Psoas muscle (tissue), 7 donors: ENCODE measurements at regions not wholly inside any gene's neighbourhood (a gene's known extent, or its start where the extent isn't known, plus 50 kb on each side); places are given as distances from the start of the nearest gene placed in this dataset.

Source experiments
- ATAC-seq, 4 donors: fragments of 200-7000 bp; cut with Tn5 transposase; one replicate each; pipeline ENCODE4 v1.9.1; 2020; ENCODE audit warnings: moderate library complexity in 3 of 4, mild to moderate bottlenecking in 2 of 4
- DNase-seq, 2 donors: peaks; one replicate each; pipeline ENCODE4 v3.0.0-alpha.2; 2020
- H3K27ac ChIP-seq: fragments of 200-600 bp; one replicate; pipeline ENCODE4 v1.8.0; 2022
- H3K27me3 ChIP-seq, 3 donors: fragments of 200-600 bp in 1 of 3; one replicate each; pipeline versions ENCODE4 v1.6.1 to v1.8.0; 2013 to 2022; ENCODE audit warnings: low read length in 2 of 3, mild to moderate bottlenecking in 2 of 3, moderate library complexity in 1 of 3; ENCODE audit not compliant: insufficient read depth in 3 of 3
- H3K36me3 ChIP-seq, 2 donors: fragments of 200-600 bp in 1 of 2; one replicate each; pipeline versions ENCODE4 v1.6.1 to v1.8.0; 2013 to 2022; ENCODE audit warnings: low read depth in 1 of 2, mild to moderate bottlenecking in 1 of 2, moderate library complexity in 1 of 2; ENCODE audit not compliant: insufficient read depth in 1 of 2
- H3K4me1 ChIP-seq: fragments of 200-600 bp; one replicate; pipeline ENCODE4 v1.8.0; 2022
- H3K4me3 ChIP-seq: fragments of 200-600 bp; one replicate; pipeline ENCODE4 v1.8.0; 2022; ENCODE audit warnings: mild to moderate bottlenecking
- H3K9me3 ChIP-seq: fragments of 200-600 bp; one replicate; pipeline ENCODE4 v1.8.0; 2022
- CTCF ChIP-seq: fragments of 200-600 bp; IDR thresholded peaks from one replicate; pipeline ENCODE4 v1.8.0; 2022; ENCODE audit warnings: antibody characterized with exemption
- WGBS, 3 donors: extraction: QIAGEN DNeasy Blood & Tissue Kit; methylation state at CpG; one replicate each; pipeline versions ENCODE4 v1.1.6 to v1.1.7; 2013; 5-methylcytosine and 5-hydroxymethylcytosine counted together
- intact Hi-C, 2 donors: fragments of 100-400 bp; cut with DNase I; formaldehyde crosslinking; loops; one replicate each; pipeline versions ENCODE4 v1.11.0 to v1.14.2; 2022
- donor health status: healthy with polysubstance abuse.
- donor health status: DM: no; HTN: no; CAD: no; lungs with moderate emphysema.
- donor health status: Bipolar disorder and iron deficiency.
- donor health status: healthy.
- donor health status: DM: yes; HTN: yes; CAD: no.
- donor health status: DM: no; HTN: no; CAD: no.
- donor health status: DM: yes; HTN: yes; CAD: no.

GRCh38 chr6:4565301-4566250, 210.6 kb upstream of the CDYL start:
- H3K4me1 ChIP-seq = no peaks in the 10 kb centered on the region
- no peaks in the 10 kb centered on the region for H3K27me3 ChIP-seq
- no peak overlapping the region for H3K4me3 ChIP-seq
- WGBS, 3 donors = 84 to 94% (median 93%) methylated on average over 17 of the region's 17 CpGs
- H3K27ac ChIP-seq = no peak overlapping the region
- TF ChIP-seq CTCF = no peak
- no peaks in the 10 kb centered on the region for H3K36me3 ChIP-seq
- no peak for ATAC-seq
- intact Hi-C loops = no loop called here
- DNase-seq = no peak
- peaks cover 9% of the 10 kb centered on the region for H3K9me3 ChIP-seq

- DNase-seq (no peak), ATAC-seq (no peak)
- Histone ChIP-seq H3K9me3 (peaks cover 4% of the 10 kb centered on the region), H3K4me1 (no peaks in the 10 kb centered on the region), H3K36me3 (no peaks in the 10 kb centered on the region), H3K27me3 (no peaks in the 10 kb centered on the region), H3K27ac (no peak overlapping the region), H3K4me3 (no peak overlapping the region)
- 44 to 64% (median 50%) methylated on average over 6 of the region's 6 CpGs for WGBS, 3 donors
- no peak for TF ChIP-seq CTCF
- intact Hi-C loops = no loop called here
Measured at GRCh38 chr6:4564801-4565271, 211.4 kb upstream of the CDYL start.

- no peak for DNase-seq
Measured at GRCh38 chr6:4563877-4564276, 212.3 kb upstream of the CDYL start.

GRCh38 chr6:4563156-4563555, 213.0 kb upstream of the CDYL start:
- Histone ChIP-seq H3K4me3 (no peak overlapping the region), H3K27ac (no peak overlapping the region), H3K9me3 (no peaks in the 10 kb centered on the region), H3K36me3 (no peaks in the 10 kb centered on the region), H3K4me1 (no peaks in the 10 kb centered on the region), H3K27me3 (no peaks in the 10 kb centered on the region)
- 38 to 60% (median 57%) methylated on average over 5 of the region's 5 CpGs for WGBS, 3 donors
- no peak for ATAC-seq
- TF ChIP-seq CTCF = no peak
- no peak for DNase-seq
- intact Hi-C loops = no loop called here

More at GRCh38 chr6:4563877-4564276, 212.3 kb upstream of the CDYL start:
- ATAC-seq = no peak
- no peak overlapping the region for H3K27ac ChIP-seq
- no peak for TF ChIP-seq CTCF
- H3K27me3 ChIP-seq = no peaks in the 10 kb centered on the region
- no peaks in the 10 kb centered on the region for H3K9me3 ChIP-seq
- WGBS, 3 donors = 48 to 96% (median 95%) methylated on average over 4 of the region's 4 CpGs
- H3K36me3 ChIP-seq = no peaks in the 10 kb centered on the region
- intact Hi-C loops = no loop called here
- H3K4me1 ChIP-seq = no peaks in the 10 kb centered on the region
- no peak overlapping the region for H3K4me3 ChIP-seq
